OCI-LY7 (cell line): ENCODE measurements at regions not wholly inside any gene's neighbourhood (a gene's known extent, or its start where the extent isn't known, plus 50 kb on each side); places are given as distances from the start of the nearest gene placed in this dataset.
A peak's percentile ranks its signal among the peaks of the same experiment; 100 is the strongest.

Experiments
- BruUV-seq: library from RNA; stranded (reverse); fragments of 400-500 nt; replicated peaks from 2 replicates; lab custom pipeline; 2021; lab: Mats Ljungman, UMichigan
- CTCF ChIA-PET: fragments of 300-600 bp; sonication (Branson Sonifier 250); formaldehyde crosslinking; loops from one replicate; lab custom pipeline; 2022; ENCODE audit warnings: antibody characterized with exemption; ENCODE audit not compliant: unreplicated experiment; lab: Charles Lee
- POLR2A ChIA-PET: fragments of 300-600 bp; sonication (Branson Sonifier 250); formaldehyde crosslinking; loops from one replicate; lab custom pipeline; 2022; ENCODE audit warnings: antibody characterized with exemption; lab: Charles Lee
- DNase-seq: peaks from one replicate; pipeline ENCODE4 v3.0.0-alpha.2; 2015; ENCODE audit warnings: low spot score
- H2AFZ ChIP-seq: fragments of 200-600 bp; sonication (generic), shearing (Covaris generic); 2 replicates; pipeline ENCODE4 v1.6.1; 2014; ENCODE audit warnings: mild to moderate bottlenecking, antibody characterized with exemption, low read length, moderate library complexity
- H3K27ac ChIP-seq: fragments of 200-600 bp; sonication (generic); 2 replicates; pipeline ENCODE4 v1.5.1; 2014; ENCODE audit warnings: mixed run types, low read depth, mild to moderate bottlenecking, moderate library complexity, low read length, inconsistent platforms; ENCODE audit not compliant: poor library complexity, severe bottlenecking
- H3K36me3 ChIP-seq: fragments of 200-600 bp; sonication (generic); 2 replicates; pipeline ENCODE4 v1.6.1; 2014; ENCODE audit warnings: mild to moderate bottlenecking, antibody characterized with exemption, low read length, moderate library complexity, mixed read lengths; ENCODE audit not compliant: insufficient read depth
- H3K4me1 ChIP-seq: fragments of 200-600 bp; sonication (generic); 2 replicates; pipeline ENCODE4 v1.5.1; 2014; ENCODE audit warnings: mild to moderate bottlenecking, low read length; ENCODE audit not compliant: insufficient read depth, poor library complexity, severe bottlenecking
- H3K4me2 ChIP-seq: fragments of 200-600 bp; sonication (generic); 2 replicates; pipeline ENCODE4 v1.6.1; 2014; ENCODE audit warnings: mild to moderate bottlenecking, low read length
- H3K4me3 ChIP-seq: fragments of 200-600 bp; sonication (generic); 2 replicates; pipeline ENCODE4 v1.5.1; 2014; ENCODE audit warnings: mild to moderate bottlenecking, low read depth, low read length; ENCODE audit not compliant: poor library complexity, severe bottlenecking
- H3K79me2 ChIP-seq: fragments of 200-600 bp; sonication (generic); 2 replicates; pipeline ENCODE4 v1.6.1; 2016; ENCODE audit warnings: low read depth, mild to moderate bottlenecking, low read length, moderate library complexity, mixed read lengths; ENCODE audit not compliant: insufficient read depth
- H3K9me2 ChIP-seq: fragments of 200-600 bp; sonication (generic); 2 replicates; pipeline ENCODE4 v1.6.1; 2016; ENCODE audit warnings: mild to moderate bottlenecking, low read length, mixed read lengths; ENCODE audit not compliant: insufficient read depth
- H3K9me3 ChIP-seq: fragments of 200-600 bp; sonication (generic); 2 replicates; pipeline ENCODE4 v1.6.1; 2014; ENCODE audit warnings: mild to moderate bottlenecking, mixed run types, low read length, mixed read lengths
- H4K20me1 ChIP-seq: fragments of 200-600 bp; sonication (generic); 2 replicates; pipeline ENCODE4 v1.6.1; 2014; ENCODE audit warnings: mild to moderate bottlenecking, antibody characterized with exemption, low read length, moderate library complexity, mixed read lengths; ENCODE audit not compliant: insufficient read depth
- CTCF ChIP-seq: fragments of 200-600 bp; sonication (generic); conservative IDR thresholded peaks from 2 replicates; pipeline ENCODE4 v1.5.1; 2014; ENCODE audit warnings: mild to moderate bottlenecking, antibody characterized with exemption, low read length, moderate library complexity, mixed read lengths
- EZH2phosphoT487 ChIP-seq: fragments of 200-600 bp; sonication (generic); IDR thresholded peaks from 2 replicates; pipeline ENCODE4 v1.6.1; 2018; ENCODE audit warnings: low read depth, borderline replicate concordance, mild to moderate bottlenecking, mixed run types, antibody characterized with exemption, low read length, moderate library complexity, mixed read lengths
- intact Hi-C: fragments of 100-400 bp; cut with micrococcal nuclease; formaldehyde crosslinking; loops from one replicate; pipeline ENCODE4 v1.10.0; 2022; ENCODE audit not compliant: unreplicated experiment

DNA sequence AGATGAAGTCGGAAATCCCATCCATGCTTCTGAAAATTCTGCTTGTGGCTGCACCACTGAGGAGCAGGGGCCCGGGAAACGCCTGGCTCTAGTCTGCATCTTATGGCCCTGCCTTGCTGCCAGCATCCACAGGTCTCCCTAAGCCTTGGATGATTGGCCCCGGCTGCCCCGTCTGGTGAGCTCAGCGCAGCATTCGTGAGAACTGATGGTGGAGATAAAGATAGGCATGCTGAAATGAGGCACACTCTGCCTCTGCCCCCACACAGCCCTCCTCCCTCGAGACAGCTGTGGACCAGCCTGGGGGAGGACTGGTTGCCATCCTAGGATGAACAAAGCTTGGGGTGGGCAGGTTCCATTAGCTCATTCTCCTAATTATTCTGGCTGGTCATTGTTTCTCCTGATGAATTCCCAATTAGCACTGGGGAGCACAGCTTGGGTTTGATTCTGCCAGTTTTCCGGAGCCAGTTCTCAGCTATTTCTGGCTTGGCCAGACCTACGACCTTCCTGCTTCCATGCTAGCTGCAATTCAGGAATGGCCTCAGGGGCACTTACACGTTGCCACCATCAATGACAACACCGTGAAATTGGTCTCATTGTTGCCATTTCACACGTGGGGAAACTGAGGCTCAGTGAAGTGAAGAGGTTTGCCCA, 62.8 kb upstream of the CPEB4 start:
- H3K4me1 ChIP-seq: peaks cover 85% of the 10 kb centered on the region
- intact Hi-C loops: loop anchor here (10.0 kb wide), 1 partner anchor 211 kb away; the partner anchor contains the start of gene BOD1
- no peak overlapping the region for H3K4me3 ChIP-seq
- H4K20me1 ChIP-seq: no peaks in the 10 kb centered on the region
- H3K79me2 ChIP-seq: no peaks in the 10 kb centered on the region
- H3K27ac ChIP-seq: peak overlapping the region; percentile 99
- TF ChIP-seq EZH2phosphoT487 (no peak), CTCF (no peak)
- peak overlapping the region; percentile 78; the same call in 1 of the 2 replicates for H2AFZ ChIP-seq
- peak overlapping the region; percentile 70 for H3K4me2 ChIP-seq
- peaks cover 14% of the 10 kb centered on the region; the same call in 1 of the 2 replicates for H3K9me3 ChIP-seq
- no TSS peak for BruUV-seq
- POLR2A ChIA-PET: interaction anchor here (0.6 to 11.4 kb wide), 13 partner anchors 10 to 1813 kb away, joined by 3 to 122 read pairs (median 4); no protein-coding TSS in a partner anchor
- H3K9me2 ChIP-seq: no peaks in the 10 kb centered on the region
- H3K36me3 ChIP-seq: peaks cover 14% of the 10 kb centered on the region; the same call in 1 of the 2 replicates
- DNase-seq: no peak
- CTCF ChIA-PET: interaction anchor here (0.8 to 1.5 kb wide), 4 partner anchors 10 to 207 kb away, joined by 3 to 6 read pairs (median 4); no protein-coding TSS in a partner anchor

- no TSS peak for BruUV-seq
- H3K79me2 ChIP-seq: no peaks in the 10 kb centered on the region
- peaks cover 85% of the 10 kb centered on the region for H3K4me1 ChIP-seq
- peaks cover 13% of the 10 kb centered on the region; the same call in 1 of the 2 replicates for H3K36me3 ChIP-seq
- H3K9me3 ChIP-seq: peaks cover 14% of the 10 kb centered on the region; the same call in 1 of the 2 replicates
- H3K4me3 ChIP-seq: no peak overlapping the region
- H4K20me1 ChIP-seq: no peaks in the 10 kb centered on the region
- H3K27ac ChIP-seq: no peak overlapping the region
- intact Hi-C loops: loop anchor here (10.0 kb wide), 1 partner anchor 211 kb away; the partner anchor contains the start of gene BOD1
- no peak overlapping the region for H2AFZ ChIP-seq
- no peaks in the 10 kb centered on the region for H3K9me2 ChIP-seq
- ChIA-PET CTCF (interaction anchor here (1.5 to 1.6 kb wide), 2 partner anchors 10 to 208 kb away, joined by 4 read pairs; no protein-coding TSS in a partner anchor), POLR2A (interaction anchor here (1.0 to 11.4 kb wide), 11 partner anchors 9 to 119 kb away, joined by 3 to 122 read pairs (median 4); no protein-coding TSS in a partner anchor)
- DNase-seq: no peak
- H3K4me2 ChIP-seq: no peak overlapping the region
- TF ChIP-seq CTCF (no peak), EZH2phosphoT487 (no peak)
Observed at GRCh38 chr5:173826086-173826427, 62.1 kb upstream of the CPEB4 start.
